ENCODE measurements at regions not wholly inside any gene's neighbourhood (a gene's known extent, or its start where the extent isn't known, plus 50 kb on each side); places are given as distances from the start of the nearest gene placed in this dataset.

GRCh38 chr11:37512156-37512780 is 914.2 kb upstream of the RAG2 start:
- Histone ChIP-seq H3K9me3 (ENCODE audit: low read length) (peaks cover 23% of the 10 kb centered on the region), H3K79me2 (ENCODE audit: low read length) (no peaks in the 10 kb centered on the region), H2AFZ (ENCODE audit: low read length) (no peak overlapping the region), H3K4me2 (ENCODE audit: low read depth, low read length, poor library complexity, severe bottlenecking) (no peak overlapping the region), H3K9ac (ENCODE audit: low read length) (no peak overlapping the region), H3K4me3 (ENCODE audit: low read length) (no peak overlapping the region), H3K36me3 (ENCODE audit: insufficient read depth, low read length) (no peaks in the 10 kb centered on the region), H3K27ac (ENCODE audit: low read length) (no peak overlapping the region), H4K20me1 (ENCODE audit: insufficient read depth, low read depth, low read length) (no peaks in the 10 kb centered on the region), H3K27me3 (ENCODE audit: low read length) (no peaks in the 10 kb centered on the region), H3K9me2 (replicated peaks; ENCODE audit: insufficient read depth, low read length) (no peaks in the 10 kb centered on the region), H3K4me1 (ENCODE audit: low read length) (no peaks in the 10 kb centered on the region)
- DNase-seq: no peak

DNA sequence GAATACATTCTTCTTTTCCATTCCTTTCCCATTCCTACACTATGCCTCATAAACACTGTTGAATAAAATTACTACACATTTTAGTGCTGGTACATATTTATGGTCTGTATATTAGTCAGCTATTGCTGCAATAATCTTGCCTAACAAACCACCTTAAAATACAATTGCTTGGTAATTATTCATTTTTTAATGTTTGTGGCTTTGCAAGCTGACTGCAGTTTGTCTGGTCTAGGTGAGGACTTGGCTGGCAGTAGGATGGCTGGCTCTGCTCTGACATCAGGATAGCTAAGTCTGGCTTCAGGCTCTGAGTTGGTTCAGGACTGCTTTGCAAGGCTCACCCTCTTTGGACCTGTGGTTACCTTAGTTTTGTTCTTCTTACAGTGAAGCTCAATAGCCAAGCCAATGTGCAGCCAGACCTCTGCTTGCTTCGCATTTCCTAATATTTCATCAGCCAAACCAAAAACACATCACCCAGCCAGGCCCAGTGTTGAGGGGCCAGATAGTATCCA is 913.4 kb upstream of the RAG2 start:
- H3K4me2 ChIP-seq (ENCODE audit: low read depth, low read length, poor library complexity, severe bottlenecking): no peak overlapping the region
- H3K27ac ChIP-seq (ENCODE audit: low read length): no peak overlapping the region
- H3K9ac ChIP-seq (ENCODE audit: low read length): no peak overlapping the region
- no peaks in the 10 kb centered on the region for H3K9me2 ChIP-seq (replicated peaks; ENCODE audit: insufficient read depth, low read length)
- H3K27me3 ChIP-seq (ENCODE audit: low read length): no peaks in the 10 kb centered on the region
- no peaks in the 10 kb centered on the region for H3K79me2 ChIP-seq (ENCODE audit: low read length)
- H3K4me1 ChIP-seq (ENCODE audit: low read length): no peaks in the 10 kb centered on the region
- no peaks in the 10 kb centered on the region for H3K36me3 ChIP-seq (ENCODE audit: insufficient read depth, low read length)
- DNase-seq: no peak
- no peak overlapping the region for H2AFZ ChIP-seq (ENCODE audit: low read length)
- H3K4me3 ChIP-seq (ENCODE audit: low read length): no peak overlapping the region
- no peaks in the 10 kb centered on the region for H4K20me1 ChIP-seq (ENCODE audit: insufficient read depth, low read depth, low read length)
- peaks cover 22% of the 10 kb centered on the region for H3K9me3 ChIP-seq (ENCODE audit: low read length)

GRCh38 chr11:37509506-37509905 is 911.5 kb upstream of the RAG2 start:
- Histone ChIP-seq H3K79me2 (ENCODE audit: low read length) (no peaks in the 10 kb centered on the region), H3K4me3 (ENCODE audit: low read length) (no peak overlapping the region), H4K20me1 (ENCODE audit: insufficient read depth, low read depth, low read length) (no peaks in the 10 kb centered on the region), H3K27ac (ENCODE audit: low read length) (no peak overlapping the region), H3K36me3 (ENCODE audit: insufficient read depth, low read length) (no peaks in the 10 kb centered on the region), H3K4me2 (ENCODE audit: low read depth, low read length, poor library complexity, severe bottlenecking) (no peak overlapping the region), H3K9ac (ENCODE audit: low read length) (no peak overlapping the region), H3K9me3 (ENCODE audit: low read length) (peaks cover 20% of the 10 kb centered on the region), H3K27me3 (ENCODE audit: low read length) (no peaks in the 10 kb centered on the region), H2AFZ (ENCODE audit: low read length) (no peak overlapping the region), H3K4me1 (ENCODE audit: low read length) (no peaks in the 10 kb centered on the region), H3K9me2 (replicated peaks; ENCODE audit: insufficient read depth, low read length) (no peaks in the 10 kb centered on the region)
- no peak for DNase-seq

DNA sequence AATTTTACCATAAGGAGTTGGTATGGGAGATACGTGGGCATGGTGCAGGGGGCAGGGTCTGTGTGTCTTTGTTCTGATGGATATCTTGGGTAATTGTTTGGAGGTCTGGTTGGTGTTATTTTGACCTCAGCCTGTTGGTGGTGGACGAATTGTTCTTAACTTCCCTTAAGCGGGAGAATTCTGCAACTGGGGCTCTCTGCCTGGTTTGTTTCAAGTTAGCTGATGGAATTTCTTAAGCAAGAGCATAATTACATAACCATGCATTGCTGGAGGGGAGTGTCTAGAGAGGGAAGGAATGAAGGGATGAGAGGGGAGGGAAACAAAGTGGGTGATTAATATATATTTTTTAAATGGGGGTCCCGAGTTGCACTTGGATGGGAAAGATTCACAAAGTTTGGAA is 908.5 kb upstream of the RAG2 start:
- Histone ChIP-seq H3K4me2 (ENCODE audit: low read depth, low read length, poor library complexity, severe bottlenecking) (no peak overlapping the region), H2AFZ (ENCODE audit: low read length) (no peak overlapping the region), H3K79me2 (ENCODE audit: low read length) (no peaks in the 10 kb centered on the region)

GRCh38 chr11:37505406-37505805 is 907.4 kb upstream of the RAG2 start:
- Histone ChIP-seq H4K20me1 (ENCODE audit: insufficient read depth, low read depth, low read length) (no peaks in the 10 kb centered on the region), H3K4me2 (ENCODE audit: low read depth, low read length, poor library complexity, severe bottlenecking) (no peak overlapping the region), H3K9me3 (ENCODE audit: low read length) (peaks cover 26% of the 10 kb centered on the region), H3K9me2 (replicated peaks; ENCODE audit: insufficient read depth, low read length) (no peaks in the 10 kb centered on the region), H3K79me2 (ENCODE audit: low read length) (no peaks in the 10 kb centered on the region), H3K27ac (ENCODE audit: low read length) (no peak overlapping the region), H3K27me3 (ENCODE audit: low read length) (no peaks in the 10 kb centered on the region), H3K4me3 (ENCODE audit: low read length) (no peak overlapping the region), H3K36me3 (ENCODE audit: insufficient read depth, low read length) (no peaks in the 10 kb centered on the region), H3K4me1 (ENCODE audit: low read length) (no peaks in the 10 kb centered on the region), H2AFZ (ENCODE audit: low read length) (no peak overlapping the region), H3K9ac (ENCODE audit: low read length) (no peak overlapping the region)
- DNase-seq: no peak

More for the DNA sequence above, 908.5 kb upstream of the RAG2 start:
- Histone ChIP-seq H3K9me2 (replicated peaks; ENCODE audit: insufficient read depth, low read length) (no peaks in the 10 kb centered on the region), H3K4me1 (ENCODE audit: low read length) (no peaks in the 10 kb centered on the region), H3K9ac (ENCODE audit: low read length) (no peak overlapping the region), H3K27me3 (ENCODE audit: low read length) (no peaks in the 10 kb centered on the region), H3K36me3 (ENCODE audit: insufficient read depth, low read length) (no peaks in the 10 kb centered on the region), H4K20me1 (ENCODE audit: insufficient read depth, low read depth, low read length) (no peaks in the 10 kb centered on the region), H3K9me3 (ENCODE audit: low read length) (peaks cover 23% of the 10 kb centered on the region), H3K27ac (ENCODE audit: low read length) (no peak overlapping the region), H3K4me3 (ENCODE audit: low read length) (no peak overlapping the region)
- no peak for DNase-seq

DNA sequence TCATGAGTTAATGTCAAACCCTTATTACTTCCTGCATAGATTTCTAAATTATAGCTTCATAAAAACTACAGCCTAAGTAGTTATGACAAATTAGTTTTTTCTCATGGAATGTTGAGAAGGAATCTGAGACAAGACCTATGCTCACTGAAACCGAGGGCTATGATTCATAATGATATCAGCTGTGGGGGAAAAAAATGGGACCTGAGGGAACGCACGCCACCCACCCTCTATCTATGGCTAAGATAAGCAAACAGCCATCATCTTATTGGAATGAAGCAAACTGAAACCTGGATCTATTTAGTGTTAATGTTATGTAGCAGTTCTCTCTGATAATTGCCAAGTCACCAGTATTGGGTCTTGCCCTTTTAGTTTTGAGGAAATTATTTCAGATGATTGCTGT is 906.9 kb upstream of the RAG2 start:
- no peak overlapping the region for H3K4me3 ChIP-seq (ENCODE audit: low read length)
- no peaks in the 10 kb centered on the region for H3K27me3 ChIP-seq (ENCODE audit: low read length)
- H4K20me1 ChIP-seq (ENCODE audit: insufficient read depth, low read depth, low read length): no peaks in the 10 kb centered on the region
- no peak overlapping the region for H3K27ac ChIP-seq (ENCODE audit: low read length)
- H2AFZ ChIP-seq (ENCODE audit: low read length): no peak overlapping the region
- no peak overlapping the region for H3K4me2 ChIP-seq (ENCODE audit: low read depth, low read length, poor library complexity, severe bottlenecking)
- no peaks in the 10 kb centered on the region for H3K9me2 ChIP-seq (replicated peaks; ENCODE audit: insufficient read depth, low read length)
- H3K9ac ChIP-seq (ENCODE audit: low read length): no peak overlapping the region
- no peaks in the 10 kb centered on the region for H3K79me2 ChIP-seq (ENCODE audit: low read length)
- DNase-seq: no peak
- no peaks in the 10 kb centered on the region for H3K36me3 ChIP-seq (ENCODE audit: insufficient read depth, low read length)
- H3K4me1 ChIP-seq (ENCODE audit: low read length): no peaks in the 10 kb centered on the region
- H3K9me3 ChIP-seq (ENCODE audit: low read length): peaks cover 26% of the 10 kb centered on the region

DNA sequence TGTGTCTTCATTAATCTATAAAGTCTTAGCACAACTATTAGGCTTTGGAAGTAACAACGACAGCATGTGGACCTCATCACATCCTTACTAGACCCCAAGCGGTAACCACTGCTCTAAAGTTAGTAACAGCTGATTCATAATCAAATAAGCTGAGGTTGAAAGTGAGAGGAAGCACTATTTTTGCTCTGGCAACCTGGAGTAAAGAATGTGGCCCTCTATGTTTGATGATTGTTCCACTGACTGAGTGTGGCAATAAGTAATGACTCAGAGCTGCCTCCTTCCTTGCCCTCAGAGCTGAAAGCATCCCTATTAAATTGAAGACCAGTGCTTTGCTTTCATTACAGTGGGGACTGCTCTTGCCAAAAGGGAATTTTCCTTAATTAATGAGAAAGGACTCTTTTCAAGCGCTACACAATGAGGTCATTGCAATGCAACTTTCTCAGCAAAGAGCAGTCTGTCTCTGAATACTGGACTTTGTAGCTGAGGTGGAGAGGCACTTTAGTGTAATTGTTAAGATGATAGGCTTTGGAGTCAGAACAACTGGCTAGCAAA is 906.1 kb upstream of the RAG2 start:
- no peaks in the 10 kb centered on the region for H4K20me1 ChIP-seq (ENCODE audit: insufficient read depth, low read depth, low read length)
- peaks cover 20% of the 10 kb centered on the region for H3K9me3 ChIP-seq (ENCODE audit: low read length)
- no peaks in the 10 kb centered on the region for H3K79me2 ChIP-seq (ENCODE audit: low read length)
- no peak overlapping the region for H3K9ac ChIP-seq (ENCODE audit: low read length)
- no peaks in the 10 kb centered on the region for H3K36me3 ChIP-seq (ENCODE audit: insufficient read depth, low read length)
- no peaks in the 10 kb centered on the region for H3K4me1 ChIP-seq (ENCODE audit: low read length)
- H3K9me2 ChIP-seq (replicated peaks; ENCODE audit: insufficient read depth, low read length): no peaks in the 10 kb centered on the region
- DNase-seq: no peak
- no peak overlapping the region for H3K4me2 ChIP-seq (ENCODE audit: low read depth, low read length, poor library complexity, severe bottlenecking)
- H2AFZ ChIP-seq (ENCODE audit: low read length): no peak overlapping the region
- H3K27ac ChIP-seq (ENCODE audit: low read length): no peak overlapping the region
- H3K4me3 ChIP-seq (ENCODE audit: low read length): no peak overlapping the region
- H3K27me3 ChIP-seq (ENCODE audit: low read length): no peaks in the 10 kb centered on the region

DNA sequence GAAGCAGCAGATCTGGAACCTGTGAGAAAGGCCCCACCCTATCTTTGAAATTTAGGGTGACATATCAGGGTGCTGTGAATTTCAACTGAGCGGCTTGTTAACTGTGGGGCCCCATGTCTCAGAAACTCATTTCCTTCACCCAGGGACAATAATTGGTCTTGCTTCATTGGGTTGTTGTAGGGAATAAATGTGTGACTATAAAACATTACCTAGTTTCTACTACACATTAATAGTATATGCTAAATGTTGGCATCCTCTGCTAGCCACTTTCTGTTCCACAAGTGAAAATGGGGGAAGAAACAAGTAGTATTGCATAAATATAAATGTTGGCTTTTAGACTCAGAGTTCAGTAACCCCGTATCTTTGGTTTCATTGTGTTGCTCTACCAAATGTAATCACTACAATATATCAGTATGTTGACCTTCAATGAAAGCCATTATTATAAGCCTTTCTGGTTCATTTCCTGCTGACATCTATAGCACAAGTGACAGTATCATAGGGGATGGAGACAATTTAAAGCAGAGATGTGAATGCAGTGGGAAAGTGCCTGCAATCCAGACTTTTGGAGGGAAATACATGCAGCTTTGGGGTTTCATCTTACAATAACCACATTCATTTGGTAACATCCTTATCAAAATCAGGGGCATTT is 905.5 kb upstream of the RAG2 start:
- no peak overlapping the region for H3K9ac ChIP-seq (ENCODE audit: low read length)
- no peak for DNase-seq
- H3K4me3 ChIP-seq (ENCODE audit: low read length): no peak overlapping the region
- no peaks in the 10 kb centered on the region for H3K9me2 ChIP-seq (replicated peaks; ENCODE audit: insufficient read depth, low read length)
- H3K79me2 ChIP-seq (ENCODE audit: low read length): no peaks in the 10 kb centered on the region
- peaks cover 26% of the 10 kb centered on the region for H3K9me3 ChIP-seq (ENCODE audit: low read length)
- no peaks in the 10 kb centered on the region for H3K27me3 ChIP-seq (ENCODE audit: low read length)
- no peak overlapping the region for H3K27ac ChIP-seq (ENCODE audit: low read length)
- H3K4me2 ChIP-seq (ENCODE audit: low read depth, low read length, poor library complexity, severe bottlenecking): no peak overlapping the region
- H3K4me1 ChIP-seq (ENCODE audit: low read length): no peaks in the 10 kb centered on the region
- H4K20me1 ChIP-seq (ENCODE audit: insufficient read depth, low read depth, low read length): no peaks in the 10 kb centered on the region
- no peak overlapping the region for H2AFZ ChIP-seq (ENCODE audit: low read length)
- H3K36me3 ChIP-seq (ENCODE audit: insufficient read depth, low read length): no peaks in the 10 kb centered on the region
